ENCODE measurements at regions not wholly inside any gene's neighbourhood (a gene's known extent, or its start where the extent isn't known, plus 50 kb on each side); places are given as distances from the start of the nearest gene placed in this dataset.
"Not testable (repeated sequence)": the region's sequence is repeated elsewhere in the genome, so short reads cannot be mapped to it uniquely, and the experiment has no call there.

GRCh38 chr19:14299224-14299827, 81.9 kb upstream of the ADGRE5 start:
- not testable (repeated sequence) for TF ChIP-seq CTCF (IDR thresholded peaks at IDR 0.05); EP300 (IDR thresholded peaks at IDR 0.05; ENCODE audit: low read depth); POLR2A (IDR thresholded peaks at IDR 0.05)

Data from transverse colon (tissue), 3 donors.